Amniotic epithelial cell (primary cell): ENCODE measurements at regions not wholly inside any gene's neighbourhood (a gene's known extent, or its start where the extent isn't known, plus 50 kb on each side); places are given as distances from the start of the nearest gene placed in this dataset.
"Not testable (repeated sequence)": the region's sequence is repeated elsewhere in the genome, so short reads cannot be mapped to it uniquely, and the experiment has no call there.

Experiments
- DNase-seq: peaks from one replicate; pipeline ENCODE4 v3.0.0-alpha.2; 2010; ENCODE audit warnings: low read depth

- no peak for DNase-seq
Observed at GRCh38 chr21:14826630-14827029, 238.2 kb downstream of the NRIP1 start.

GRCh38 chr21:14825514-14825974, 239.3 kb downstream of the NRIP1 start:
- no peak for DNase-seq

GRCh38 chr21:14824126-14824525, 240.7 kb downstream of the NRIP1 start:
- no peak for DNase-seq

GRCh38 chr21:14817311-14817710, 247.5 kb downstream of the NRIP1 start:
- no peak for DNase-seq

GRCh38 chr21:14814991-14815390, 249.8 kb downstream of the NRIP1 start:
- DNase-seq: no peak

GRCh38 chr21:14814282-14814681, 250.5 kb downstream of the NRIP1 start:
- DNase-seq: no peak

GRCh38 chr21:14804170-14804569, 258.1 kb upstream of the SAMSN1 start:
- DNase-seq: not testable (repeated sequence)

- DNase-seq: no peak
Observed at GRCh38 chr21:14797543-14797942, 251.4 kb upstream of the SAMSN1 start.

GRCh38 chr21:14787312-14787711, 241.2 kb upstream of the SAMSN1 start:
- no peak for DNase-seq

- no peak for DNase-seq
Observed at GRCh38 chr21:14785679-14786078, 239.6 kb upstream of the SAMSN1 start.

- peak; percentile 1 for DNase-seq
Observed at GRCh38 chr21:14773777-14774345, 227.7 kb upstream of the SAMSN1 start.

GRCh38 chr21:14771593-14771992, 225.5 kb upstream of the SAMSN1 start:
- DNase-seq: no peak

- no peak for DNase-seq
Observed at GRCh38 chr21:14768042-14768441, 221.9 kb upstream of the SAMSN1 start.

GRCh38 chr21:14767192-14767852, 221.2 kb upstream of the SAMSN1 start:
- DNase-seq: no peak

GRCh38 chr21:14766241-14766640, 220.1 kb upstream of the SAMSN1 start:
- no peak for DNase-seq

GRCh38 chr21:14763695-14764064, 217.6 kb upstream of the SAMSN1 start:
- no peak for DNase-seq

GRCh38 chr21:14762734-14763694, 216.9 kb upstream of the SAMSN1 start:
- DNase-seq: no peak

GRCh38 chr21:14762327-14762726, 216.2 kb upstream of the SAMSN1 start:
- no peak for DNase-seq

- no peak for DNase-seq
Observed at GRCh38 chr21:14759285-14759684, 213.2 kb upstream of the SAMSN1 start.

GRCh38 chr21:14758849-14759248, 212.7 kb upstream of the SAMSN1 start:
- DNase-seq: no peak

GRCh38 chr21:14757533-14758327, 211.6 kb upstream of the SAMSN1 start:
- no peak for DNase-seq

GRCh38 chr21:14755086-14755485, 209.0 kb upstream of the SAMSN1 start:
- no peak for DNase-seq
